HG03460 (cell line): ENCODE measurements at regions not wholly inside any gene's neighbourhood (a gene's known extent, or its start where the extent isn't known, plus 50 kb on each side); places are given as distances from the start of the nearest gene placed in this dataset.

Source experiments
- ATAC-seq: cut with Tn5 transposase; IDR thresholded peaks from one replicate; pipeline ENCODE4 v1.9.1; 2021; ENCODE audit not compliant: unreplicated experiment

- ATAC-seq, result no peak
Measured at GRCh38 chr4:32268863-32269262, 1548.7 kb downstream of the PCDH7 start.

GRCh38 chr4:32290102-32290501 is 1569.9 kb downstream of the PCDH7 start:
- no peak for ATAC-seq

GRCh38 chr4:32318926-32319325 is 1598.8 kb downstream of the PCDH7 start:
- no peak for ATAC-seq

- ATAC-seq, result no peak
Measured at GRCh38 chr4:32321421-32321820, 1601.3 kb downstream of the PCDH7 start.

- no peak for ATAC-seq
Measured at GRCh38 chr4:32334759-32335158, 1614.6 kb downstream of the PCDH7 start.

- ATAC-seq, result no peak
Measured at GRCh38 chr4:32337403-32337802, 1617.2 kb downstream of the PCDH7 start.

- no peak for ATAC-seq
Measured at GRCh38 chr4:32340591-32340990, 1620.4 kb downstream of the PCDH7 start.

GRCh38 chr4:32341342-32341741 is 1621.2 kb downstream of the PCDH7 start:
- ATAC-seq, result no peak

GRCh38 chr4:32342054-32342453 is 1621.9 kb downstream of the PCDH7 start:
- ATAC-seq, result no peak

- ATAC-seq, result no peak
Measured at GRCh38 chr4:32349026-32349425, 1628.9 kb downstream of the PCDH7 start.

GRCh38 chr4:32374206-32374605 is 1654.0 kb downstream of the PCDH7 start:
- no peak for ATAC-seq

- ATAC-seq, result no peak
Measured at GRCh38 chr4:32393806-32394205, 1673.6 kb downstream of the PCDH7 start.

- ATAC-seq, result no peak
Measured at GRCh38 chr4:32394255-32394654, 1674.1 kb downstream of the PCDH7 start.

- no peak for ATAC-seq
Measured at GRCh38 chr4:32396507-32397070, 1676.4 kb downstream of the PCDH7 start.

GRCh38 chr4:32400870-32401269 is 1680.7 kb downstream of the PCDH7 start:
- ATAC-seq, result no peak

- no peak for ATAC-seq
Measured at GRCh38 chr4:32417113-32417704, 1697.0 kb downstream of the PCDH7 start.

GRCh38 chr4:32423267-32423666 is 1703.1 kb downstream of the PCDH7 start:
- no peak for ATAC-seq

GRCh38 chr4:32425243-32425642 is 1705.1 kb downstream of the PCDH7 start:
- ATAC-seq, result no peak

GRCh38 chr4:32427566-32427965 is 1707.4 kb downstream of the PCDH7 start:
- no peak for ATAC-seq

- no peak for ATAC-seq
Measured at GRCh38 chr4:32429151-32429550, 1709.0 kb downstream of the PCDH7 start.

- ATAC-seq, result no peak
Measured at GRCh38 chr4:32435308-32435707, 1715.1 kb downstream of the PCDH7 start.

- no peak for ATAC-seq
Measured at GRCh38 chr4:32436816-32437215, 1716.6 kb downstream of the PCDH7 start.

- no peak for ATAC-seq
Measured at GRCh38 chr4:32440391-32440790, 1720.2 kb downstream of the PCDH7 start.
